ENCODE measurements at regions not wholly inside any gene's neighbourhood (a gene's known extent, or its start where the extent isn't known, plus 50 kb on each side); places are given as distances from the start of the nearest gene placed in this dataset.
A peak's percentile ranks its signal among the peaks of the same experiment; 100 is the strongest.

DNA sequence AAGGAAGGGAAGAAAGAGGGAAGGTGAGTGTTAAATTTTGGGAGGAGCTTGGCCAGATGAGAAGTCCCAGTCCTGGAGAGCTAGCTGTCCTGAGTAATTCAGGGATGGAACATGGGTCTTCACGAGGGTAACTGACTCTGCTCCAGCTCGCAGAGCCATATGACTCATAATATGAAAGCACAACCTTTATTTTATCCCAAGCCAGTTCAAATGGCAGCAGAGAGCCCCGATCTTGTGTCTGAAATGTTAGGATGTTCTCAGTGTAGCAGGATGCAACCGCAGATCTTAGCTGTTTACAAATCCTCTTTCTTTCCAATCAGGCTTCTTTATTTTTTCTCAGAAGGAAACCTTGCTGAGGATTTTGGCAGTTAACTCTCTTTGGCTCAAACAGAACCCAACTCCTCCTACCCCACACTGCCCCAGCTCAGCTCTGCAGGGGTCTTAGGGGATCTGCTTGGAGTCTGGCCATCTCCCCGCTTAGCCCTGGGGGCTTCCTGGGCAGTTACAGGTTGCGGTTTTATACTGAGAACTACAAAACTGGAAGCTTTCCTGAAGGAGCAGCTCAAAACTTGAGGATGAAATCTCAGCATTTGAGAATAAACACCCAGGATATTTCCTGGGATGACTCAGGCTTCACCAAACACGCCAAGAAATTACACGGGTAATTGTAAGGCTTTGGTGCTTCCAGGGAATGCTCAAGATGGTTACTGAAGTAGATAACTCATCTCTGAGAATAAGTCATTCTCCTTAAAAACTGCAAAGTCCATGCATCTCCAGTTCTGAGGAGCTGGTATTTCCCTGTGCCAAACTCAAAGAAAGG, 92.5 kb downstream of the VCPKMT start:
- H3K27ac ChIP-seq (ENCODE audit: low read length, poor library complexity, severe bottlenecking) = peak overlapping the region; percentile 81
- H3K9me3 ChIP-seq (ENCODE audit: control insufficient read depth, low read length) = peaks cover 14% of the 10 kb centered on the region
- H4K91ac ChIP-seq (ENCODE audit: low read length) = no peak overlapping the region
- H3K4me2 ChIP-seq (ENCODE audit: low read length, poor library complexity, severe bottlenecking) = no peak overlapping the region
- peak overlapping the region; percentile 86 for H3K9ac ChIP-seq (ENCODE audit: low read length)
- H4K8ac ChIP-seq (ENCODE audit: low read length) = no peak overlapping the region
- H2AFZ ChIP-seq (ENCODE audit: low read depth, low read length) = no peak overlapping the region
- H3K18ac ChIP-seq (ENCODE audit: low read depth in 1 of 2, low read length in 2 of 2) = no peak overlapping the region
- peak overlapping the region; percentile 17 to 86 for H3K4ac ChIP-seq (ENCODE audit: low read depth in 1 of 2, low read length in 2 of 2)
- no peak overlapping the region for H2AK5ac ChIP-seq (ENCODE audit: low read length, severe bottlenecking)
- 62% methylated on average over 6 of the region's 8 CpGs for WGBS
- DNase-seq = peak; percentile 71
- peak overlapping the region; percentile 14 for H2BK5ac ChIP-seq (ENCODE audit: low read depth, low read length, poor library complexity, severe bottlenecking)
- no peak overlapping the region for H3K14ac ChIP-seq (ENCODE audit: low read length in 2 of 2)
- no peaks in the 10 kb centered on the region for H3K79me1 ChIP-seq (replicated peaks; ENCODE audit: low read length, poor library complexity, severe bottlenecking)
- no peak overlapping the region for H2BK15ac ChIP-seq (ENCODE audit: low read depth, poor library complexity, severe bottlenecking)
- no peaks in the 10 kb centered on the region for H3K36me3 ChIP-seq (ENCODE audit: control insufficient read depth in 1 of 2, insufficient read depth in 2 of 2, low read depth in 1 of 2, low read length in 2 of 2)
- H3K4me3 ChIP-seq (ENCODE audit: insufficient read depth in 1 of 2, low read depth in 1 of 2, low read length in 2 of 2) = peak overlapping the region in 1 of 2 experiments; percentile 65
- H3K27me3 ChIP-seq (ENCODE audit: control insufficient read depth in 1 of 2, insufficient read depth in 1 of 2, low read length in 2 of 2) = no peaks in the 10 kb centered on the region
- H3K23ac ChIP-seq (ENCODE audit: low read length in 2 of 2) = no peak overlapping the region
- peak overlapping the region in 1 of 2 experiments; percentile 48 for H2BK12ac ChIP-seq (ENCODE audit: low read length in 2 of 2)
- H2BK120ac ChIP-seq (ENCODE audit: low read depth, low read length) = no peak overlapping the region
- H3K4me1 ChIP-seq (ENCODE audit: control insufficient read depth, insufficient read depth, low read depth, low read length) = peaks cover 5% of the 10 kb centered on the region

DNA sequence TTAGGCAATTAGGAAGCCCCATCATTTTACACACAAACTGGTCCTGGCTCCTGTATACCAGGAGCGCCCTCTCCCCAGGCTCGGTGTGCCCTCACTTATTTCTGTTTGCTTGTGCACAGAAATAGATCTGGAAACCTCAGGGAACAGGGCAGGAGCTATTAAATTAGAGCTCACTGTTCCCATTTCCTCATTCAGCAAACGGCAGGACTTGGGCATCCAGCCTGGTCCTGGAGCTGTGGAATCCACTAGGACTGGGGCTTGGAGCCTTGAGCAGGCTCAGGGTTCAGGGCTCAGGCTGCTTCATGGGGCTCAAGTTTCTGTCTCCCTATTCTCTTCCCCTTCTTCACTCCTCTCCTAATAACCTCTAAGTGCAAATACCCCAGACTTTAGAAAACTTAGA, 91.3 kb downstream of the VCPKMT start:
- WGBS = 95% methylated on average over 3 of the region's 3 CpGs
- Histone ChIP-seq H2BK120ac (ENCODE audit: low read depth, low read length) (no peak overlapping the region), H2AK5ac (ENCODE audit: low read length, severe bottlenecking) (no peak overlapping the region), H3K14ac (ENCODE audit: low read length in 2 of 2) (no peak overlapping the region), H2AFZ (ENCODE audit: low read depth, low read length) (no peak overlapping the region), H2BK12ac (ENCODE audit: low read length in 2 of 2) (no peak overlapping the region), H3K18ac (ENCODE audit: low read depth in 1 of 2, low read length in 2 of 2) (no peak overlapping the region), H4K91ac (ENCODE audit: low read length) (no peak overlapping the region), H3K79me1 (replicated peaks; ENCODE audit: low read length, poor library complexity, severe bottlenecking) (no peaks in the 10 kb centered on the region), H3K23ac (ENCODE audit: low read length in 2 of 2) (no peak overlapping the region), H3K4me1 (ENCODE audit: control insufficient read depth, insufficient read depth, low read depth, low read length) (peaks cover 5% of the 10 kb centered on the region), H3K27me3 (ENCODE audit: control insufficient read depth in 1 of 2, insufficient read depth in 1 of 2, low read length in 2 of 2) (no peaks in the 10 kb centered on the region), H2BK5ac (ENCODE audit: low read depth, low read length, poor library complexity, severe bottlenecking) (no peak overlapping the region), H4K8ac (ENCODE audit: low read length) (no peak overlapping the region), H3K4me3 (ENCODE audit: insufficient read depth in 1 of 2, low read depth in 1 of 2, low read length in 2 of 2) (no peak overlapping the region), H3K4me2 (ENCODE audit: low read length, poor library complexity, severe bottlenecking) (no peak overlapping the region), H3K4ac (ENCODE audit: low read depth in 1 of 2, low read length in 2 of 2) (peak overlapping the region in 1 of 2 experiments; percentile 42), H3K9ac (ENCODE audit: low read length) (no peak overlapping the region), H3K27ac (ENCODE audit: low read length, poor library complexity, severe bottlenecking) (no peak overlapping the region), H3K36me3 (ENCODE audit: control insufficient read depth in 1 of 2, insufficient read depth in 2 of 2, low read depth in 1 of 2, low read length in 2 of 2) (no peaks in the 10 kb centered on the region), H2BK15ac (ENCODE audit: low read depth, poor library complexity, severe bottlenecking) (no peak overlapping the region), H3K9me3 (ENCODE audit: control insufficient read depth, low read length) (peaks cover 11% of the 10 kb centered on the region)
- no peak for DNase-seq

- no peak overlapping the region for H2AFZ ChIP-seq (ENCODE audit: low read depth, low read length)
- no peak overlapping the region for H3K4me2 ChIP-seq (ENCODE audit: low read length, poor library complexity, severe bottlenecking)
- H3K9ac ChIP-seq (ENCODE audit: low read length) = no peak overlapping the region
- H2BK15ac ChIP-seq (ENCODE audit: low read depth, poor library complexity, severe bottlenecking) = no peak overlapping the region
- H3K23ac ChIP-seq (ENCODE audit: low read length in 2 of 2) = no peak overlapping the region
- no peak overlapping the region for H2BK5ac ChIP-seq (ENCODE audit: low read depth, low read length, poor library complexity, severe bottlenecking)
- H3K4me1 ChIP-seq (ENCODE audit: control insufficient read depth, insufficient read depth, low read depth, low read length) = peaks cover 5% of the 10 kb centered on the region
- WGBS = 67% methylated on average over 2 of the region's 2 CpGs
- no peak overlapping the region for H3K18ac ChIP-seq (ENCODE audit: low read depth in 1 of 2, low read length in 2 of 2)
- H3K4me3 ChIP-seq (ENCODE audit: insufficient read depth in 1 of 2, low read depth in 1 of 2, low read length in 2 of 2) = no peak overlapping the region
- no peak overlapping the region for H4K91ac ChIP-seq (ENCODE audit: low read length)
- H3K79me1 ChIP-seq (replicated peaks; ENCODE audit: low read length, poor library complexity, severe bottlenecking) = no peaks in the 10 kb centered on the region
- DNase-seq = no peak
- H2BK12ac ChIP-seq (ENCODE audit: low read length in 2 of 2) = no peak overlapping the region
- peaks cover 5% of the 10 kb centered on the region for H3K9me3 ChIP-seq (ENCODE audit: control insufficient read depth, low read length)
- no peak overlapping the region for H3K4ac ChIP-seq (ENCODE audit: low read depth in 1 of 2, low read length in 2 of 2)
- no peak overlapping the region for H3K27ac ChIP-seq (ENCODE audit: low read length, poor library complexity, severe bottlenecking)
- H3K36me3 ChIP-seq (ENCODE audit: control insufficient read depth in 1 of 2, insufficient read depth in 2 of 2, low read depth in 1 of 2, low read length in 2 of 2) = no peaks in the 10 kb centered on the region
- H2BK120ac ChIP-seq (ENCODE audit: low read depth, low read length) = no peak overlapping the region
- no peaks in the 10 kb centered on the region for H3K27me3 ChIP-seq (ENCODE audit: control insufficient read depth in 1 of 2, insufficient read depth in 1 of 2, low read length in 2 of 2)
- H4K8ac ChIP-seq (ENCODE audit: low read length) = no peak overlapping the region
- H3K14ac ChIP-seq (ENCODE audit: low read length in 2 of 2) = no peak overlapping the region
- H2AK5ac ChIP-seq (ENCODE audit: low read length, severe bottlenecking) = no peak overlapping the region
Measured at GRCh38 chr14:50025776-50026175, 90.6 kb downstream of the VCPKMT start.

GRCh38 chr14:50026396-50026795, 90.0 kb downstream of the VCPKMT start:
- no peak overlapping the region for H3K27ac ChIP-seq (ENCODE audit: low read length, poor library complexity, severe bottlenecking)
- 91% methylated on average over 3 of the region's 3 CpGs for WGBS

More at GRCh38 chr14:50026396-50026795, 90.0 kb downstream of the VCPKMT start:
- Histone ChIP-seq H2AFZ (ENCODE audit: low read depth, low read length) (no peak overlapping the region), H2BK120ac (ENCODE audit: low read depth, low read length) (no peak overlapping the region), H2BK12ac (ENCODE audit: low read length in 2 of 2) (no peak overlapping the region), H4K91ac (ENCODE audit: low read length) (no peak overlapping the region), H3K9me3 (ENCODE audit: control insufficient read depth, low read length) (peaks cover 5% of the 10 kb centered on the region), H4K8ac (ENCODE audit: low read length) (no peak overlapping the region), H3K27me3 (ENCODE audit: control insufficient read depth in 1 of 2, insufficient read depth in 1 of 2, low read length in 2 of 2) (no peaks in the 10 kb centered on the region), H3K23ac (ENCODE audit: low read length in 2 of 2) (no peak overlapping the region), H3K9ac (ENCODE audit: low read length) (no peak overlapping the region), H3K4ac (ENCODE audit: low read depth in 1 of 2, low read length in 2 of 2) (no peak overlapping the region), H3K18ac (ENCODE audit: low read depth in 1 of 2, low read length in 2 of 2) (no peak overlapping the region), H2AK5ac (ENCODE audit: low read length, severe bottlenecking) (no peak overlapping the region), H2BK15ac (ENCODE audit: low read depth, poor library complexity, severe bottlenecking) (no peak overlapping the region), H3K4me1 (ENCODE audit: control insufficient read depth, insufficient read depth, low read depth, low read length) (peaks cover 5% of the 10 kb centered on the region), H3K4me2 (ENCODE audit: low read length, poor library complexity, severe bottlenecking) (no peak overlapping the region), H3K79me1 (replicated peaks; ENCODE audit: low read length, poor library complexity, severe bottlenecking) (no peaks in the 10 kb centered on the region), H3K14ac (ENCODE audit: low read length in 2 of 2) (no peak overlapping the region), H3K4me3 (ENCODE audit: insufficient read depth in 1 of 2, low read depth in 1 of 2, low read length in 2 of 2) (no peak overlapping the region), H2BK5ac (ENCODE audit: low read depth, low read length, poor library complexity, severe bottlenecking) (no peak overlapping the region), H3K36me3 (ENCODE audit: control insufficient read depth in 1 of 2, insufficient read depth in 2 of 2, low read depth in 1 of 2, low read length in 2 of 2) (no peaks in the 10 kb centered on the region)
- DNase-seq = peak; percentile 29

Measured in mesenchymal stem cell (in vitro differentiated cells and primary cell).